K562 (cell line): ENCODE measurements at regions not wholly inside any gene's neighbourhood (a gene's known extent, or its start where the extent isn't known, plus 50 kb on each side); places are given as distances from the start of the nearest gene placed in this dataset.

ENCODE experiments used
- ATAC-seq: fragments of 200-7000 bp; cut with Tn5 transposase; 3 replicates; pipeline ENCODE4 v1.9.1; 2020; ENCODE audit warnings: moderate library complexity
- BruUV-seq: library from RNA; stranded (reverse); fragments of 400-500 nt; replicated peaks from 2 replicates; lab custom pipeline; 2021; lab: Mats Ljungman, UMichigan
- CTCF ChIA-PET: fragments of 300-600 bp; formaldehyde crosslinking; extraction: SDS; loops from one replicate; lab custom pipeline; 2021; ENCODE audit warnings: low intra/inter-chr PET ratio; lab: Yijun Ruan, JAX
- POLR2A ChIA-PET: fragments of 300-600, 350-650 bp; sonication (Branson Sonifier 250); formaldehyde crosslinking; extraction: SDS; loops from one replicate; lab custom pipeline; 2021; ENCODE audit warnings: antibody characterized with exemption, inconsistent platforms; lab: Yijun Ruan, JAX
- DNase-seq, 4 experiments: peaks; one replicate each; pipeline versions ENCODE4 v3.0.0 to v3.0.0-alpha.2; 2011 to 2018; ENCODE audit warnings: low spot score in 3 of 4, mixed read lengths in 3 of 4; ENCODE audit errors: extremely low read depth in 1 of 4
- FAIRE-seq: peaks from 2 replicates; lab custom pipeline; 2011; peaks lifted over from hg19 to GRCh38; lab: Jason Lieb, UNC
- H2AFZ ChIP-seq: 2 replicates; pipeline ENCODE4 v1.6.0; 2011; ENCODE audit warnings: low read depth, low read length, control low read depth, inconsistent platforms
- H3K27ac ChIP-seq: fragments of 200-600 bp; 3 replicates; pipeline ENCODE4 v1.8.0; 2011; ENCODE audit warnings: low read depth, mild to moderate bottlenecking, control low read depth, inconsistent platforms, low read length, moderate library complexity, mixed read lengths; ENCODE audit errors: extremely low read depth
- H3K27me3 ChIP-seq, 2 experiments: fragments of 300-600 bp in 1 of 2; 2 replicates in 1 of 2; 3 replicates in 1 of 2; pipeline versions ENCODE4 v1.6.0 to v1.8.0; 2011; ENCODE audit warnings: inconsistent platforms in 2 of 2, low read length in 2 of 2, mild to moderate bottlenecking in 1 of 2, mixed read lengths in 1 of 2, moderate library complexity in 1 of 2; ENCODE audit not compliant: control insufficient read depth in 2 of 2, insufficient read depth in 2 of 2
- H3K36me3 ChIP-seq: fragments of 300-600 bp; 3 replicates; pipeline ENCODE4 v1.8.0; 2011; ENCODE audit warnings: mild to moderate bottlenecking, low read length, inconsistent platforms; ENCODE audit not compliant: control insufficient read depth, insufficient read depth
- H3K4me1 ChIP-seq, 2 experiments: fragments of 200-600 bp in 1 of 2; replicated peaks in 1 of 2; 2 replicates in 1 of 2; 3 replicates in 1 of 2; pipeline versions ENCODE4 v1.5.1 to v1.8.0; 2011; ENCODE audit warnings: inconsistent platforms in 2 of 2, low read length in 2 of 2, mild to moderate bottlenecking in 1 of 2, mixed read lengths in 1 of 2, moderate library complexity in 1 of 2; ENCODE audit not compliant: control insufficient read depth in 2 of 2, insufficient read depth in 2 of 2
- H3K4me2 ChIP-seq: 2 replicates; pipeline ENCODE4 v1.6.1; 2011; ENCODE audit warnings: low read length, control low read depth, inconsistent platforms, mixed read lengths; ENCODE audit not compliant: insufficient read depth
- H3K4me3 ChIP-seq: fragments of 200-600 bp; sonication (generic), shearing (Covaris generic); 2 replicates; pipeline ENCODE4 v1.5.1; 2016; ENCODE audit warnings: control low read depth, inconsistent platforms
- H3K79me2 ChIP-seq: fragments of 200-600 bp; 3 replicates; pipeline ENCODE4 v1.8.0; 2011; ENCODE audit warnings: low read length, inconsistent platforms; ENCODE audit not compliant: control insufficient read depth, insufficient read depth
- H3K9ac ChIP-seq, 2 experiments: 2 replicates each; pipeline versions ENCODE4 v1.6.0 to v1.6.1; 2011; ENCODE audit warnings: low read depth in 2 of 2, low read length in 2 of 2, control low read depth in 1 of 2, inconsistent platforms in 1 of 2, mild to moderate bottlenecking in 1 of 2, mixed read lengths in 1 of 2; ENCODE audit not compliant: insufficient read depth in 1 of 2
- H3K9me1 ChIP-seq: one replicate; pipeline ENCODE4 v1.6.0; 2011; ENCODE audit warnings: inconsistent platforms, mild to moderate bottlenecking, low read length, moderate library complexity; ENCODE audit not compliant: control insufficient read depth, insufficient read depth
- H3K9me3 ChIP-seq: replicated peaks from 2 replicates; pipeline ENCODE4 v1.5.1; 2011; ENCODE audit warnings: low read depth, low read length, inconsistent platforms; ENCODE audit not compliant: control insufficient read depth, insufficient read depth
- H4K20me1 ChIP-seq: replicated peaks from 2 replicates; pipeline ENCODE4 v1.6.1; 2011; ENCODE audit warnings: low read length, inconsistent platforms, mixed read lengths; ENCODE audit not compliant: control insufficient read depth, insufficient read depth
- BHLHE40 ChIP-seq: IDR thresholded peaks from 2 replicates; pipeline ENCODE4 v1.6.1; 2011; ENCODE audit warnings: low read length, improper control_type of control experiment
- ELF1 ChIP-seq: fragments of 200-800 bp; sonication (Bioruptor generic); IDR thresholded peaks from 2 replicates; pipeline ENCODE4 v1.6.1; 2016; ENCODE audit warnings: missing genetic modification characterization, missing compliant biosample characterization
- GTF3C2 ChIP-seq: IDR thresholded peaks from 3 replicates; pipeline ENCODE4 v1.6.1; 2011; ENCODE audit warnings: borderline replicate concordance, mild to moderate bottlenecking, moderate library complexity; ENCODE audit not compliant: insufficient read length; ENCODE audit errors: extremely low read depth
- HLTF ChIP-seq: fragments of 450-650 bp; IDR thresholded peaks from 2 replicates; pipeline ENCODE4 v1.6.1; 2016
- ILK ChIP-seq: fragments of 450-650 bp; IDR thresholded peaks from 2 replicates; pipeline ENCODE4 v1.6.1; 2016; ENCODE audit warnings: missing genetic modification characterization, low read depth, mild to moderate bottlenecking, missing compliant biosample characterization, moderate library complexity, borderline replicate concordance
- KDM5B ChIP-seq: fragments of 200-600 bp; sonication (generic); IDR thresholded peaks from 2 replicates; pipeline ENCODE4 v1.6.1; 2012; ENCODE audit warnings: low read depth, mild to moderate bottlenecking, moderate library complexity, low read length, control low read depth, inconsistent platforms; ENCODE audit not compliant: insufficient replicate concordance
- PTRF ChIP-seq: fragments of 450-650 bp; IDR thresholded peaks from 2 replicates; pipeline ENCODE4 v1.6.1; 2016; ENCODE audit warnings: mild to moderate bottlenecking, missing genetic modification characterization, missing compliant biosample characterization
- SMAD4 ChIP-seq: fragments of 250-450 bp; sonication (Bioruptor Pico); conservative IDR thresholded peaks from 2 replicates; pipeline ENCODE4 v1.8.0; 2021; ENCODE audit warnings: inconsistent platforms, mild to moderate bottlenecking, moderate library complexity
- SNRNP70 ChIP-seq: fragments of 200-400 bp; formaldehyde crosslinking; optimal IDR thresholded peaks from 2 replicates; pipeline ENCODE3; 2017; ENCODE audit warnings: low read depth, low read length
- ZNF282 ChIP-seq: sonication (generic); formaldehyde crosslinking; IDR thresholded peaks from 2 replicates; pipeline ENCODE4 v1.8.1; 2023; ENCODE audit warnings: missing genetic modification reagents
- ZNF507 ChIP-seq: conservative IDR thresholded peaks from 2 replicates; pipeline ENCODE4 v1.6.1; 2017; ENCODE audit warnings: missing genetic modification characterization, missing compliant biosample characterization
- ZNF609 ChIP-seq: sonication (generic); formaldehyde crosslinking; IDR thresholded peaks from 2 replicates; pipeline ENCODE4 v1.8.1; 2023; ENCODE audit warnings: missing genetic modification reagents, mild to moderate bottlenecking, borderline replicate concordance
- WGBS: fragments of 100-300 bp; shearing (Covaris generic); methylation state at CpG from one replicate; pipeline ENCODE4 v1.1.6; 2016; ENCODE audit warnings: low coverage, mixed read lengths; ENCODE audit not compliant: insufficient coverage; ENCODE audit errors: missing lambda C conversion rate; 5-methylcytosine and 5-hydroxymethylcytosine counted together
- in situ Hi-C: fragments of 300-500 bp; cut with MboI; formaldehyde crosslinking; loops from 4 replicates; pipeline ENCODE4 v1.15.0; 2018; ENCODE audit warnings: inconsistent platforms, mixed read lengths
- intact Hi-C: fragments of 100-400 bp; cut with micrococcal nuclease; formaldehyde crosslinking; loops from 2 replicates; pipeline ENCODE4 v1.14.2; 2022

DNA sequence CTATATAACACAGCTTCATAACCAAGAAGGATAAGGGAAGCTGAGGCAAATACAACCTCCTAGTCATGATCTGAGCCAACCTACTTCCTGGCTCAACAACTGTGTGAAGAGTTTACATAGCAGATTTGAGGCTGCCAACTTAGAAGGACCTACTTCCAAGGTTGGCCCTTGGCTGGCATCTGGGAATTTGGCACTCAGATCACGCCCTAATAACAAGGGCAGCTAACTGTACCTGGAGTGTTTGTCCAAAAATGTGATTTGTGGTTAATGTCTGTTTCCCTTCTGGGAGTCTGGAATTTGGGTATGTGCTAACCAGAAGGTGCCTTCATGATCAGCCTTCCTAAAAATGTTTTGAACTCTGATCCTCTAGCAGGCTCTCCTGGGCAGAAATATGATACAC is 287.2 kb downstream of the CAAP1 start:
- DNase-seq (no peak), FAIRE-seq (no peak), ATAC-seq (no peak)
- H3K27me3 ChIP-seq, result no peaks in the 10 kb centered on the region
- no peak overlapping the region for H3K4me3 ChIP-seq
- no TSS peak for BruUV-seq
- no peaks in the 10 kb centered on the region for H3K36me3 ChIP-seq
- H4K20me1 ChIP-seq, result no peaks in the 10 kb centered on the region
- H3K4me2 ChIP-seq, result no peak overlapping the region
- no peaks in the 10 kb centered on the region for H3K9me1 ChIP-seq
- H3K9me3 ChIP-seq, result no peaks in the 10 kb centered on the region
- no peak overlapping the region for H2AFZ ChIP-seq
- H3K9ac ChIP-seq, result no peak overlapping the region
- no peaks in the 10 kb centered on the region for H3K4me1 ChIP-seq
- POLR2A ChIA-PET, result no interaction called here
- no peak for TF ChIP-seq ZNF282 (CRISPR knock-in tag)
- no peak for TF ChIP-seq ZNF507
- no peak for TF ChIP-seq PTRF (tag)
- TF ChIP-seq ILK, result no peak
- no peak for TF ChIP-seq GTF3C2
- no peak for TF ChIP-seq ELF1 (tag)
- TF ChIP-seq SNRNP70, result no peak
- no peak for TF ChIP-seq KDM5B
- no peak for TF ChIP-seq HLTF
- TF ChIP-seq SMAD4 (CRISPR knock-in tag), result no peak
- no peak for TF ChIP-seq BHLHE40
- no peak for TF ChIP-seq ZNF609 (CRISPR knock-in tag)
- H3K27ac ChIP-seq, result no peak overlapping the region
- no CpG with 5 or more reads among the region's 1 CpG for WGBS
- CTCF ChIA-PET, result no interaction called here
- no peaks in the 10 kb centered on the region for H3K79me2 ChIP-seq
- in situ Hi-C loops (no loop called here), intact Hi-C loops (no loop called here)
